Nephron (organoid): ENCODE measurements at regions not wholly inside any gene's neighbourhood (a gene's known extent, or its start where the extent isn't known, plus 50 kb on each side); places are given as distances from the start of the nearest gene placed in this dataset.

Source experiments
- H3K27ac Mint-ChIP-seq, 3 experiments: 2 replicates each; pipeline ENCODE4 v1.8.0; 2020; ENCODE audit warnings: mixed read lengths in 3 of 3, mild to moderate bottlenecking in 2 of 3, moderate library complexity in 1 of 3
- H3K27me3 Mint-ChIP-seq: 2 replicates; pipeline ENCODE4 v1.8.0; 2021; ENCODE audit warnings: low read depth, mild to moderate bottlenecking, moderate library complexity, mixed read lengths
- H3K36me3 Mint-ChIP-seq: 2 replicates; pipeline ENCODE4 v1.8.0; 2020; ENCODE audit warnings: low read depth, mixed read lengths
- H3K4me1 Mint-ChIP-seq: 2 replicates; pipeline ENCODE4 v1.8.0; 2020; ENCODE audit warnings: mixed read lengths
- H3K4me3 Mint-ChIP-seq, 3 experiments: 2 replicates each; pipeline ENCODE4 v1.8.0; 2020; ENCODE audit warnings: mild to moderate bottlenecking in 3 of 3, mixed read lengths in 3 of 3, moderate library complexity in 2 of 3
- H3K9me3 Mint-ChIP-seq: 2 replicates; pipeline ENCODE4 v1.8.0; 2020; ENCODE audit warnings: mixed read lengths
- CTCF ChIP-seq, 3 experiments: fragments of 200-600 bp; sonication (generic); IDR thresholded peaks; one replicate each; pipeline ENCODE4 v1.5.0; 2021; ENCODE audit warnings: antibody characterized with exemption in 3 of 3; ENCODE audit not compliant: unreplicated experiment in 3 of 3

GRCh38 chr12:46675736-46676135 is 150.1 kb downstream of the SLC38A4 start:
- Mint-ChIP-seq H3K9me3 (no peaks in the 10 kb centered on the region), H3K36me3 (no peaks in the 10 kb centered on the region), H3K27ac (peak overlapping the region in 1 of 3 experiments; percentile 61), H3K27me3 (no peaks in the 10 kb centered on the region), H3K4me1 (peaks cover 5% of the 10 kb centered on the region), H3K4me3 (no peak overlapping the region)
- peak; percentile 61 to 78 (median 64) for TF ChIP-seq CTCF (IDR thresholded peaks at IDR 0.05; ENCODE audit: unreplicated experiment in 3 of 3)

GRCh38 chr12:46674800-46675199 is 151.0 kb downstream of the SLC38A4 start:
- Mint-ChIP-seq H3K4me1 (peaks cover 5% of the 10 kb centered on the region), H3K27me3 (no peaks in the 10 kb centered on the region), H3K4me3 (no peak overlapping the region), H3K27ac (no peak overlapping the region), H3K9me3 (peaks cover 3% of the 10 kb centered on the region), H3K36me3 (no peaks in the 10 kb centered on the region)
- no peak for TF ChIP-seq CTCF (IDR thresholded peaks at IDR 0.05; ENCODE audit: unreplicated experiment in 3 of 3)

- H3K4me3 Mint-ChIP-seq: no peak overlapping the region
- no peaks in the 10 kb centered on the region for H3K27me3 Mint-ChIP-seq
- TF ChIP-seq CTCF (IDR thresholded peaks at IDR 0.05; ENCODE audit: unreplicated experiment in 3 of 3): no peak
- H3K36me3 Mint-ChIP-seq: no peaks in the 10 kb centered on the region
- H3K27ac Mint-ChIP-seq: no peak overlapping the region
- peaks cover 3% of the 10 kb centered on the region for H3K9me3 Mint-ChIP-seq
- H3K4me1 Mint-ChIP-seq: peaks cover 5% of the 10 kb centered on the region
These were observed 151.7 kb downstream of the SLC38A4 start for GRCh38 chr12:46674129-46674528.

- no peak for TF ChIP-seq CTCF (IDR thresholded peaks at IDR 0.05; ENCODE audit: unreplicated experiment in 3 of 3)
- no peaks in the 10 kb centered on the region for H3K27me3 Mint-ChIP-seq
- no peak overlapping the region for H3K4me3 Mint-ChIP-seq
- no peak overlapping the region for H3K27ac Mint-ChIP-seq
- no peaks in the 10 kb centered on the region for H3K4me1 Mint-ChIP-seq
- no peaks in the 10 kb centered on the region for H3K36me3 Mint-ChIP-seq
- peaks cover 3% of the 10 kb centered on the region for H3K9me3 Mint-ChIP-seq
These were observed 154.7 kb downstream of the SLC38A4 start for GRCh38 chr12:46671102-46671501.

- H3K4me1 Mint-ChIP-seq: peaks cover 2% of the 10 kb centered on the region
- H3K36me3 Mint-ChIP-seq: no peaks in the 10 kb centered on the region
- H3K4me3 Mint-ChIP-seq: no peak overlapping the region
- no peak overlapping the region for H3K27ac Mint-ChIP-seq
- peaks cover 3% of the 10 kb centered on the region for H3K9me3 Mint-ChIP-seq
- no peak for TF ChIP-seq CTCF (IDR thresholded peaks at IDR 0.05; ENCODE audit: unreplicated experiment in 3 of 3)
- no peaks in the 10 kb centered on the region for H3K27me3 Mint-ChIP-seq
These were observed 155.2 kb downstream of the SLC38A4 start for GRCh38 chr12:46670636-46671035.

- H3K4me3 Mint-ChIP-seq: no peak overlapping the region
- no peaks in the 10 kb centered on the region for H3K27me3 Mint-ChIP-seq
- peaks cover 11% of the 10 kb centered on the region for H3K4me1 Mint-ChIP-seq
- H3K27ac Mint-ChIP-seq: no peak overlapping the region
- H3K36me3 Mint-ChIP-seq: no peaks in the 10 kb centered on the region
- no peak for TF ChIP-seq CTCF (IDR thresholded peaks at IDR 0.05; ENCODE audit: unreplicated experiment in 3 of 3)
- H3K9me3 Mint-ChIP-seq: peaks cover 3% of the 10 kb centered on the region
These were observed 156.1 kb downstream of the SLC38A4 start for GRCh38 chr12:46669720-46670119.
